BE2C (cell line): ENCODE measurements at regions not wholly inside any gene's neighbourhood (a gene's known extent, or its start where the extent isn't known, plus 50 kb on each side); places are given as distances from the start of the nearest gene placed in this dataset.

Experiments used
- DNase-seq: peaks from one replicate; pipeline ENCODE4 v3.0.0-alpha.2; 2020
- H3K27me3 ChIP-seq: fragments of 250-450 bp; sonication (Bioruptor Pico); 2 replicates; pipeline ENCODE4 v1.5.1; 2020; ENCODE audit warnings: mild to moderate bottlenecking
- H3K36me3 ChIP-seq: fragments of 250-450 bp; sonication (Bioruptor Pico); 2 replicates; pipeline ENCODE4 v1.5.1; 2020; ENCODE audit warnings: mild to moderate bottlenecking
- H3K4me1 ChIP-seq: fragments of 250-450 bp; sonication (Bioruptor Pico); 2 replicates; pipeline ENCODE4 v1.5.1; 2020
- H3K4me3 ChIP-seq: 2 replicates; pipeline ENCODE4 v1.5.1; 2011; ENCODE audit warnings: low read depth, low read length
- H3K9me3 ChIP-seq: fragments of 250-450 bp; sonication (Bioruptor Pico); 2 replicates; pipeline ENCODE4 v1.5.1; 2020
- CTCF ChIP-seq: IDR thresholded peaks from 2 replicates; pipeline ENCODE4 v1.5.1; 2012; ENCODE audit warnings: mild to moderate bottlenecking, low read depth, low read length

GRCh38 chr1:163973586-163973985, 585.4 kb upstream of the PBX1 start:
- Histone ChIP-seq H3K4me3 (no peak overlapping the region), H3K36me3 (no peaks in the 10 kb centered on the region), H3K27me3 (no peaks in the 10 kb centered on the region), H3K9me3 (no peaks in the 10 kb centered on the region), H3K4me1 (no peaks in the 10 kb centered on the region)
- DNase-seq: no peak
- TF ChIP-seq CTCF: no peak

- no peak for TF ChIP-seq CTCF
- Histone ChIP-seq H3K27me3 (no peaks in the 10 kb centered on the region), H3K4me3 (no peak overlapping the region), H3K36me3 (no peaks in the 10 kb centered on the region), H3K4me1 (no peaks in the 10 kb centered on the region), H3K9me3 (no peaks in the 10 kb centered on the region)
- DNase-seq: no peak
Measured at GRCh38 chr1:163974120-163974519, 584.9 kb upstream of the PBX1 start.

- Histone ChIP-seq H3K4me3 (no peak overlapping the region), H3K4me1 (no peaks in the 10 kb centered on the region), H3K27me3 (no peaks in the 10 kb centered on the region), H3K9me3 (no peaks in the 10 kb centered on the region), H3K36me3 (no peaks in the 10 kb centered on the region)
- no peak for TF ChIP-seq CTCF
- DNase-seq: no peak
Measured at GRCh38 chr1:163980394-163980793, 578.6 kb upstream of the PBX1 start.

GRCh38 chr1:163981500-163982030, 577.4 kb upstream of the PBX1 start:
- no peak for TF ChIP-seq CTCF
- Histone ChIP-seq H3K9me3 (no peaks in the 10 kb centered on the region), H3K4me1 (no peaks in the 10 kb centered on the region), H3K36me3 (no peaks in the 10 kb centered on the region), H3K4me3 (no peak overlapping the region), H3K27me3 (no peaks in the 10 kb centered on the region)
- no peak for DNase-seq

GRCh38 chr1:163983097-163983496, 575.9 kb upstream of the PBX1 start:
- H3K36me3 ChIP-seq: no peaks in the 10 kb centered on the region
- H3K27me3 ChIP-seq: no peaks in the 10 kb centered on the region
- TF ChIP-seq CTCF: no peak
- no peak for DNase-seq
- no peak overlapping the region for H3K4me3 ChIP-seq
- H3K9me3 ChIP-seq: no peaks in the 10 kb centered on the region
- no peaks in the 10 kb centered on the region for H3K4me1 ChIP-seq

- no peak for DNase-seq
- H3K4me3 ChIP-seq: no peak overlapping the region
- H3K9me3 ChIP-seq: no peaks in the 10 kb centered on the region
- TF ChIP-seq CTCF: no peak
- no peaks in the 10 kb centered on the region for H3K4me1 ChIP-seq
- H3K36me3 ChIP-seq: no peaks in the 10 kb centered on the region
- no peaks in the 10 kb centered on the region for H3K27me3 ChIP-seq
Measured at GRCh38 chr1:163985700-163986099, 573.3 kb upstream of the PBX1 start.
